GM12873 (cell line): ENCODE measurements at regions not wholly inside any gene's neighbourhood (a gene's known extent, or its start where the extent isn't known, plus 50 kb on each side); places are given as distances from the start of the nearest gene placed in this dataset.

Experiments
- CTCF ChIP-seq: IDR thresholded peaks from 2 replicates; pipeline ENCODE4 v1.5.1; 2012; ENCODE audit warnings: low read depth, mild to moderate bottlenecking, moderate library complexity, low read length, control low read depth; ENCODE audit not compliant: insufficient read depth; ENCODE audit errors: missing control alignments

DNA sequence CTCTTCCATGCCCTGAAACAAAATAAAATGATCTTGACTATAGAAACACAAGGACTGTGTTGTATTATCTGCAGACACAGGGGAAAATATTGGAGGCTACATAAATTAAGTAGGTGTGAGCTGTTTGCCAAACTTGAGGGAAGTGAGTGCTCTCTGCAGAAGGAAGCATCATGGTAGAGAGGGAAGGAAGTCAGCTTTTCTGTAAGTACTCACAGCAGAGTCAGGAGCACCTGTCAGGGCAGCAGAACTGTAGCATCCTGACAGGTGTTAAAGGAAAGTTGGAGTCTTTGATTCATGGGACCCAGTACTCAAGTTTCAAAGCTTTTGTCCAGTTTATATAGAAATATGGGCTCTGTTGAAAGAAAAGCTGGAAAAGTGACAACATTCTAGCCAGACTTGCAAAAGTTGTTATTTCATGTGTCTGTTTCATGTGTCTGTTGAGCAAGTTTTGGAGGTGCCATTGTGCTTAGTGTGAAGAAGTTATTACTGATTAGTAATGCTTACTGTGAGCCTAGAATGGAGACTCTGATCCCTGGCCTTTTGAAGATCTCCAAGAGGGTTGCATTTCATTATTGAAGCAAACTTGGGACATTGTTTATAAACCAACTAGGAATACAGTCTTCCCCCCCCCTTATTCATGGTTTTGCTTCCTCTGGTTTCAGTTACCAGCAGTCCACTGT, 194.7 kb downstream of the SPATA31D1 start:
- no peak for TF ChIP-seq CTCF

DNA sequence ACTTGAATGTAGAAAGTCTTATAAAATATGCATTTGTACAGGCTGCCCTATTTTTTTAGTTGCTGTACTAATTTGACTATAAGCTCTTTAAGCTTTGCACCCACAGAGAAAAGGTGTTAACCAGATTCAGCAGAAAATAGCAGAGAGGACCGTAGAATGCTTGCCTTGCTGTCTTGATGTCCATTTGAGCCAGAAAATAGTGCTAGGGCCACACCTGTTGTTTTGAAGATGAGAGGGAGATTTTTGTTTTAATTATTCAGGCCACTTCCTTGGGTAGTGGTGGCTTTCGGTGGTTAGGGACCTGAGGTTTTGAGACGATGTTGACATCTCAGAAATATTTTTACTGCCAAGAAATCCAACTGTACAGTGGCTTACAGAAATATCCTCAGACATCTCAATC, 196.0 kb downstream of the SPATA31D1 start:
- no peak for TF ChIP-seq CTCF

DNA sequence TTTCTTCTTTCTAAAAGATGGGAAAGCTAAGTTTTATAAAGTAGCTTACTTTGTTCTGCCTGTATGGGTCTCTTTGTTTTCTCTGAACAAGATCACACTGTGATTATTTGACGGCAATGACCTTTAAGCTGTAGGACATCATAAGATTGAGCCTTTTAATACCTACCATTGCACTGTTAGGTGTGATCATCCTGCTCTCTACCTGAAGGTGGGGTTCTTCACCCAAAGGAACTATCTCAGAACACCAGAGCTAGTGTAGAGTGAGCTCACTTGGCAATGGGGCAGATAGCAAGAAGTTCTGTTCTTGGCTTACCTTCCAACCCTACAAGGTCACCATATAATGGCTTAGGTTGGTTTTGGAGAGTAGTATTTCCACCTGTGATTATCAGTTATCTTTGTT, 200.2 kb downstream of the SPATA31D1 start:
- no peak for TF ChIP-seq CTCF

GRCh38 chr9:82191082-82191770, 202.7 kb downstream of the SPATA31D1 start:
- no peak for TF ChIP-seq CTCF

GRCh38 chr9:82192211-82192610, 203.6 kb downstream of the SPATA31D1 start:
- no peak for TF ChIP-seq CTCF

DNA sequence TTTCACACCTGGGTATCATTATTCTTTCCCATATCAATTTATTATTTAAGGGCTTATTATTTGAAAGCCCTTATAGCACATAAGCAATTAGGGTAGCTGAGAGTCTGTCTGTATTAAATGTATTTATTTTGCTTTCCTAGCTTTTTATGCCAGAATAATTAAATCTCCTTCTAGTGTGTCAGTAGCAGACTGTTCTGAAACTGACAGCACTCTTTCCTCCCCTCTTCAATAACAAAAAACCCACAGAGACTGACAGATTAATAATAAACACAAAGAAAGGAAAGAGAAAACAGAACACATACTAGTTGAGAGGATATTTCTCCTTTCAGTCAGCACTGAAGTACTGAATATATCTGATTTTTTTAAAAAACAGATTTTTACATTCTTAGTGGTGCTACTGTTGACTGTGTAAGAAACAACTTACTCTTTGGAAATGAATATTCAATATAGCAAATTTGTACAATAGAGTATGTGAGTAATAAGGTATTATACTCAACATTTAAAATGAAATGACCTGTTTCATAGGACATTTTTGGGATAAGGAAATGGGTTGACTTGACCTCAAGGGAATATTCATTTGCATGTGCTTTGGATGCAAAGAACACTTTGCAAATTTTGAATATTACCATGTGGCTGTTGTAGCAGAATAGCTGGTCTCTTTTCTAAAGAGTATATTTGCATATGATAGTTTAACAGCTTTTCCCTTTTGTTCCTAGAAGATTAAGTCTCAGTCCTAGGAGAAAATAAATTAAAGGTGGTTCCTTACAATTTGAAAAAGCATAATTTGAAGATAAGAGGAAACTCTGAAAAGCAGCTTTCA, 208.3 kb downstream of the SPATA31D1 start:
- TF ChIP-seq CTCF, result no peak

- TF ChIP-seq CTCF, result no peak
These were observed 212.6 kb downstream of the SPATA31D1 start for GRCh38 chr9:82201196-82201595.
